ENCODE measurements at regions not wholly inside any gene's neighbourhood (a gene's known extent, or its start where the extent isn't known, plus 50 kb on each side); places are given as distances from the start of the nearest gene placed in this dataset.

- WGBS (ENCODE audit: low lambda C conversion rate), result 0% methylated on average over 1 of the region's 1 CpG
- intact Hi-C loops (cut with micrococcal nuclease; ENCODE audit: unreplicated experiment), result no loop called here
- FAIRE-seq (no peak), ATAC-seq (no peak), DNase-seq (ENCODE audit: low spot score) (no peak)
- TF ChIP-seq JUND (CRISPR knock-in tag; IDR thresholded peaks at IDR 0.05) (no peak), SP5 (CRISPR knock-in tag; IDR thresholded peaks at IDR 0.05; ENCODE audit: borderline replicate concordance, low read depth) (no peak), SPEN (CRISPR knock-in tag; IDR thresholded peaks at IDR 0.05; ENCODE audit: low read depth) (no peak), PLRG1 (conservative IDR thresholded peaks at IDR 0.05) (no peak), ZNF44 (CRISPR knock-in tag; IDR thresholded peaks at IDR 0.05) (no peak), DDIT3 (CRISPR knock-in tag; IDR thresholded peaks at IDR 0.05) (no peak), ZNF570 (CRISPR knock-in tag; IDR thresholded peaks at IDR 0.05; ENCODE audit: borderline replicate concordance) (no peak), NFE2 (CRISPR knock-in tag; IDR thresholded peaks at IDR 0.05) (no peak), XBP1 (CRISPR knock-in tag; IDR thresholded peaks at IDR 0.05) (no peak), CAMTA2 (CRISPR knock-in tag; IDR thresholded peaks at IDR 0.05; ENCODE audit: borderline replicate concordance) (no peak), ZNF264 (CRISPR knock-in tag; IDR thresholded peaks at IDR 0.05) (no peak), NPAS2 (CRISPR knock-in tag; IDR thresholded peaks at IDR 0.05; ENCODE audit: borderline replicate concordance) (no peak)
- no peaks in the 10 kb centered on the region for H3K36me3 ChIP-seq (replicated peaks in 1 of 2; ENCODE audit: control insufficient read depth in 1 of 2, insufficient read depth in 2 of 2, low read length in 2 of 2)
- no peak overlapping the region for H3K4me2 ChIP-seq (ENCODE audit: low read depth, low read length)
- H3K4me1 ChIP-seq (ENCODE audit: insufficient read depth, low read length), result 0 out of 2 replicates have a peak, but pooled peaks cover 7% of the 10 kb centered on the region
- H3K9ac ChIP-seq (ENCODE audit: insufficient read depth, low read depth, low read length), result no peak overlapping the region
- POLR2A ChIA-PET, result no interaction called here
- H3K4me3 ChIP-seq (replicated peaks in 1 of 3; ENCODE audit: insufficient read depth in 1 of 3, low read depth in 2 of 3, low read length in 3 of 3), result no peak overlapping the region
- no TSS peak for BruUV-seq (replicated peaks)
- peaks cover 3% of the 10 kb centered on the region; the same call in 1 of the 2 replicates for H3K9me3 ChIP-seq (ENCODE audit: low read length)
- H3K79me2 ChIP-seq (ENCODE audit: insufficient read depth, low read length), result no peaks in the 10 kb centered on the region
- in situ Hi-C loops (cut with HindIII; ENCODE audit: extremely low pct_ligation_motif_present, low pct_unique_long_range_greater_than_20kb), result no loop called here
- H4K20me1 ChIP-seq (ENCODE audit: insufficient read depth, low read length), result no peaks in the 10 kb centered on the region
- no peaks in the 10 kb centered on the region for H3K27me3 ChIP-seq (ENCODE audit: control insufficient read depth in 1 of 2, insufficient read depth in 2 of 2, low read length in 2 of 2)
- CTCF ChIA-PET (ENCODE audit: low intra/inter-chr PET ratio, low total read pairs), result no interaction called here
- no peak overlapping the region for H2AFZ ChIP-seq (ENCODE audit: low read length)
- no peak overlapping the region for H3K27ac ChIP-seq (ENCODE audit: extremely low read length, insufficient read depth, low read length)
These were observed 84.7 kb downstream of the KIF2B start for GRCh38 chr17:53907435-53907834.
